ENCODE measurements at regions not wholly inside any gene's neighbourhood (a gene's known extent, or its start where the extent isn't known, plus 50 kb on each side); places are given as distances from the start of the nearest gene placed in this dataset.

DNA sequence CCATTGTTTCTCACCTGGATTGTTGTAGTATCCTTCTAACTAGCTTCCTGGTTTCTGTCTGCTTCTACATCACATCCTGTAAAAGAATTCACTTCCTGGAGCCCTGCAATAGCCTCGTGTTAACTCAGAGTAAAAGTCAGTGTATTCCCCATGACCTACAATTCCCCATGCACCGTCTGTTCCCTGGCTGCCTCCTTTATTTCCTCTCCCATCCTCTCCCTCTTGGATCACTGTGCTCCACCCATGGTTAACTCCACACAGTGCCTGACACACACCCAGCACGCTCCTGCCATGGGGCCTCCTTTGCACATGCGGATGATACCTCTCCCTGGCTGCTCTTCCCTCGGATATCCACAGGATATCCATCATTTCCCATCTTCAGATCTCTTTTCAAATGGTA is 301.4 kb upstream of the IRX3 start:
- no peaks in the 10 kb centered on the region for H3K4me1 ChIP-seq (ENCODE audit: control insufficient read depth in 2 of 2, insufficient read depth in 2 of 2, low read length in 2 of 2)
- H3K27ac ChIP-seq (ENCODE audit: low read depth in 2 of 2, low read length in 2 of 2), result no peak overlapping the region
- no peaks in the 10 kb centered on the region for H3K36me3 ChIP-seq (ENCODE audit: control insufficient read depth in 2 of 2, insufficient read depth in 2 of 2, low read length in 2 of 2)
- no peaks in the 10 kb centered on the region for H3K9me3 ChIP-seq (ENCODE audit: control insufficient read depth in 2 of 2, low read length in 2 of 2)
- no peak overlapping the region for H3K9ac ChIP-seq (ENCODE audit: low read depth in 1 of 2, low read length in 2 of 2)
- H3K4me3 ChIP-seq (ENCODE audit: low read length in 2 of 2), result no peak overlapping the region
- no peaks in the 10 kb centered on the region for H3K27me3 ChIP-seq (ENCODE audit: control insufficient read depth in 2 of 2, insufficient read depth in 2 of 2, low read length in 2 of 2)

DNA sequence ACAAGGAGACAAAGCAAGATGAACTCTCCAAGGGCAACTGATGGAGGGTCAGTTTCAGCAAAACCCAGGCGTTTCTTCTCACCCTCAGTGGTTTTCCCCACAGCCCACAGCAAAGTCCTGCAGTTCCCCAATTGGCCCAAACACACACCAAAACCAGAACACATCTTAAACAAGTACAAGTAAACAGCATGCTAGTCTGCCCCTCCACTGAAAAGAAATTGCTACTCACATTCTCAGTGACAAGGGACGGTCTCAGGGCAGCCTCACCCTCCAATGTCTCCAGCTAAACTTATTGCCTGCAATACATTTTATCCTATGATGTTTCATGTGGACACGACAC is 300.6 kb upstream of the IRX3 start:
- no peak overlapping the region for H3K4me3 ChIP-seq (ENCODE audit: low read length in 2 of 2)
- H3K36me3 ChIP-seq (ENCODE audit: control insufficient read depth in 2 of 2, insufficient read depth in 2 of 2, low read length in 2 of 2), result no peaks in the 10 kb centered on the region
- no peaks in the 10 kb centered on the region for H3K4me1 ChIP-seq (ENCODE audit: control insufficient read depth in 2 of 2, insufficient read depth in 2 of 2, low read length in 2 of 2)
- H3K27ac ChIP-seq (ENCODE audit: low read depth in 2 of 2, low read length in 2 of 2), result no peak overlapping the region
- no peaks in the 10 kb centered on the region for H3K9me3 ChIP-seq (ENCODE audit: control insufficient read depth in 2 of 2, low read length in 2 of 2)
- H3K27me3 ChIP-seq (ENCODE audit: control insufficient read depth in 2 of 2, insufficient read depth in 2 of 2, low read length in 2 of 2), result no peaks in the 10 kb centered on the region
- no peak overlapping the region for H3K9ac ChIP-seq (ENCODE audit: low read depth in 1 of 2, low read length in 2 of 2)

DNA sequence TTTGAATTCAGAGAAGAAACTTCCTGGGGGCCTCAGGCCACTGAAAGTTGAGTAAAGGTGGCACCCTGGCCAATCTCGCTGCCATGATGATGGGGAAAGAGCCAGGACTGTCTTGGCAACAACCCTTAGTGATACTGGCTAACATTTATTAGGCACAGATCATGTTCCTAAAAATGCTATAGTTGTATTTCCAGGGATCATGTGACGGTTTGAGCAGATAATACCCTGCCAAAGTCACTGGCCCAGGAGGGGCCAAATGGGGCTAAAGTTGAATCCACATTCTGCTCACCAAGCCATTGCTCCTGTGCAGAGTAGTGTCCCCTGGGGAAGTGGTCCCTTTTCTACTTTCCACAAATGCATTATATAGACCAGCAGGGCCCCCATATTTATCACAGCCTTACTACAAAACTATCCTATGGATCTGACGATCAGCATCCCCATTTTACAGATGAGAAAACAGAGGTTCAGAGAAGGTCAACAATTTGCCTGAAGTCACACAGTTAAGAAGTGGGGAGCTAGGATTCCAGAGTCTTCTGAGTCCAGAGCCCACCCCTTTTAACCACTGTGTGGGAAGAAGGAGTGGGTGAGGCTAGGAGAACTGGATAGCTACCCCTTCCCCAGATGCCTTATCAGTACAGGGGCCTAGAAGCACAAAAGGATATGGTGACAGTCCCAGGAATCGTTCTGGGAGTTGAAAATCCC is 300.0 kb upstream of the IRX3 start:
- Histone ChIP-seq H3K27me3 (ENCODE audit: control insufficient read depth in 2 of 2, insufficient read depth in 2 of 2, low read length in 2 of 2) (no peaks in the 10 kb centered on the region), H3K4me3 (ENCODE audit: low read length in 2 of 2) (no peak overlapping the region), H3K4me1 (ENCODE audit: control insufficient read depth in 2 of 2, insufficient read depth in 2 of 2, low read length in 2 of 2) (no peaks in the 10 kb centered on the region), H3K27ac (ENCODE audit: low read depth in 2 of 2, low read length in 2 of 2) (no peak overlapping the region), H3K36me3 (ENCODE audit: control insufficient read depth in 2 of 2, insufficient read depth in 2 of 2, low read length in 2 of 2) (no peaks in the 10 kb centered on the region), H3K9me3 (ENCODE audit: control insufficient read depth in 2 of 2, low read length in 2 of 2) (no peaks in the 10 kb centered on the region), H3K9ac (ENCODE audit: low read depth in 1 of 2, low read length in 2 of 2) (no peak overlapping the region)

DNA sequence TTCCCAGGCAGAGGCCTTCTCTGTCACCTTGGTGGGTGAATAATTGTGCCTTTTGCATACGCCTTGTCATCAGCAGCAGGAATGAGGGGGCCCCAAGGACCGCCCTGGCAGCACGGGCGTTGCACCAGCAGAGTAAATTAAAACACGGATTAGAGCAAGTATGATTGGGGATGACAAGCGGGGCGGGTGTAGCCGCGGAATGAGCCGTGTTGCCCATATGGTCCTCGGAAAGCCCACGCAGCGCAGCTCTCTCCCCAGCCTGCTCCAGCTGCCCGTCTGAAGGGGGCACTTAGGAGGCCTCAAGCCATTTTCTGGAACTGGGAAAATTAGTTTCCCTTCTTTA is 299.4 kb upstream of the IRX3 start:
- H3K36me3 ChIP-seq (ENCODE audit: control insufficient read depth in 2 of 2, insufficient read depth in 2 of 2, low read length in 2 of 2), result no peaks in the 10 kb centered on the region
- H3K4me1 ChIP-seq (ENCODE audit: control insufficient read depth in 2 of 2, insufficient read depth in 2 of 2, low read length in 2 of 2), result no peaks in the 10 kb centered on the region
- no peaks in the 10 kb centered on the region for H3K9me3 ChIP-seq (ENCODE audit: control insufficient read depth in 2 of 2, low read length in 2 of 2)
- H3K27me3 ChIP-seq (ENCODE audit: control insufficient read depth in 2 of 2, insufficient read depth in 2 of 2, low read length in 2 of 2), result no peaks in the 10 kb centered on the region
- H3K9ac ChIP-seq (ENCODE audit: low read depth in 1 of 2, low read length in 2 of 2), result no peak overlapping the region
- no peak overlapping the region for H3K4me3 ChIP-seq (ENCODE audit: low read length in 2 of 2)
- H3K27ac ChIP-seq (ENCODE audit: low read depth in 2 of 2, low read length in 2 of 2), result no peak overlapping the region

DNA sequence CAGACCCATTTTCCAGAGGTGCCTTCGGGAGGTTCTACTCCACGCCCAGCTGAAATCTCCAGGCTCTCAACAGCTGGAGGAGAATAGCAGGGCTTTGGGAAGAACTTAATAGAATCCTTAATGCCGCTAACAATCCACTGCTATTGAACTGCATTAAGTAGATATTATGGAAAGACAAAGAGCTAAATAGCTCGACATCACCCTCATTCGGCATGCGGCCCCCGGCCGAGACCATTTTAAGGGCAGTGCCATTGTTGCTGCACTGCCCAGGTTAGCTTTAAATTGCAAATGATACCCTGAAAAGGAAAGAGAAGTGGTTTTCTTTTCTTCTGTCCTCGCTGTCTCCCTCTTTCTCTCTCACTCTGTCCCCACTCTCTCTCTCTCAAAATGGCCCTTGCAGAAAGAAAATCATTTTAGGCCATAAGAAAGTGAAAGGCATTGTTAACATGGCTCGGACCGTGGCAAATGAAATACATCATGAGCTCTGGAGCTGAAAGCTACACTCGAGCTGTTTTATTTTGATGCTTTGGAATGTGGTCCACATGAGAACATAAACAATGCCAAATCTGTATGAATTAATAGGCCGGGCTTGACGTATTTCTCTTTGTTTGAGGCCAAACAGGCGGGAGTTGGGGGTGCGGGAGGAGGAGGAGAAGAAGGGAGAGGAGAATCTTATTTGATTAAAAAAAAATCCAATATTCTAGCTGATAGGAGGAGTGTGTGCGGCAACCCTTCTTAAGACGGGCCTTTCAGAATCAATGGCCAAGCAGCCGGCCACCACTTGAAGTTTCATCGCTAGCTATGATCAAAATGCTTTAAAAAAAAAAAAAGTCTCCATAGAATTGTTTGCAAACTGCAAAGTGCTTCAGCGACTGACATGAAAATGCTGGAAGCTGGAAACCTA is 298.8 kb upstream of the IRX3 start:
- no peaks in the 10 kb centered on the region for H3K4me1 ChIP-seq (ENCODE audit: control insufficient read depth in 2 of 2, insufficient read depth in 2 of 2, low read length in 2 of 2)
- no peaks in the 10 kb centered on the region for H3K9me3 ChIP-seq (ENCODE audit: control insufficient read depth in 2 of 2, low read length in 2 of 2)
- H3K9ac ChIP-seq (ENCODE audit: low read depth in 1 of 2, low read length in 2 of 2), result no peak overlapping the region
- H3K27ac ChIP-seq (ENCODE audit: low read depth in 2 of 2, low read length in 2 of 2), result no peak overlapping the region
- H3K27me3 ChIP-seq (ENCODE audit: control insufficient read depth in 2 of 2, insufficient read depth in 2 of 2, low read length in 2 of 2), result no peaks in the 10 kb centered on the region
- no peak overlapping the region for H3K4me3 ChIP-seq (ENCODE audit: low read length in 2 of 2)
- no peaks in the 10 kb centered on the region for H3K36me3 ChIP-seq (ENCODE audit: control insufficient read depth in 2 of 2, insufficient read depth in 2 of 2, low read length in 2 of 2)

DNA sequence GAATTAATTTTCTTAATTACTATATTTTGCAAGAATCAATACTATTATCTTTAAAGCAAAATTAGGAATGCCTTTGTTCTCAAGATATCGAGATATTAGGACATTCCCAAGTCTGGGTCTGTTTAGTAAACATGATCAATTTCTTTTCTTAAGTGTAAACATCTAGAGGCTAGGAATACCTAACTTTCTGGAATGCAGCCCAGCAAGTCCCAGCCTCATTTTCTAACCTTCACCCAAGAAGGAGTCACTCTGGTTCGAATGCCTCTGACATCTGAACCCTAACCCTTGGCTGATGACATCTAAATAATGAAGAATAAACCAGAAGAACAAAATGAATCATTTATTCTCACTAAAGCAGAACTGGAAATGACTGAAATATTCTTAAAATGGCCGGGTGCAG is 297.5 kb upstream of the IRX3 start:
- no peaks in the 10 kb centered on the region for H3K4me1 ChIP-seq (ENCODE audit: control insufficient read depth in 2 of 2, insufficient read depth in 2 of 2, low read length in 2 of 2)
- no peak overlapping the region for H3K9ac ChIP-seq (ENCODE audit: low read depth in 1 of 2, low read length in 2 of 2)
- H3K9me3 ChIP-seq (ENCODE audit: control insufficient read depth in 2 of 2, low read length in 2 of 2), result no peaks in the 10 kb centered on the region
- H3K36me3 ChIP-seq (ENCODE audit: control insufficient read depth in 2 of 2, insufficient read depth in 2 of 2, low read length in 2 of 2), result no peaks in the 10 kb centered on the region
- no peak overlapping the region for H3K27ac ChIP-seq (ENCODE audit: low read depth in 2 of 2, low read length in 2 of 2)
- no peak overlapping the region for H3K4me3 ChIP-seq (ENCODE audit: low read length in 2 of 2)
- H3K27me3 ChIP-seq (ENCODE audit: control insufficient read depth in 2 of 2, insufficient read depth in 2 of 2, low read length in 2 of 2), result no peaks in the 10 kb centered on the region

DNA sequence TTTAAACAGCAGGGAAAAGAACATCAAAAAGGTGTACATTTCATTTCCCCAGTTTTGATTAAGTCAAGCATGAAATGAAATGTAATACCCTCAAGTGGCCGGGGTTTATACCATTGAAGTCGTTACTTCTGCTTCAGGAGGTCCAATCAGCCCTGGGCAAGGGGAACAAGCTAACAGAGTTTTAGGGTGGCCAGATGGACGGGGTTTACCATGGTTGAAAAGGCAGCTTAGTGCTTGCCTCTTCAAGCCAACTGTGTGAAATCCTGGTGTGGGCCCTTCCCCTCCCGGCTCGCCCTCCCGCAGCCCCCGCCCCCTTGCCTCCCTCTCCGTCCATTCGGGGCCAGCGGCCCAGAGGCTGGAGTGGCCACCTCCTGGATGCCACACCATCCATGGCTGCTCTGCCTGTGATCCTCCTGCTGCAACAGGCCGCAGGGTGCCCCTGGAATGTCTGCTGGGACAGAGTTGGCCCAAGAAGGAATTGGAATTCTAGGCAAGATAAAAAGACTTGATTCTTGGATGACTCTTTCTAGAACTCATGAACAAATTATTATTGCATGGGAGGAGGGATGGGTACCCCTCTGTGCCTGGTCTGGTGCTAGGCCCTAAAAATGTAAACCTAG is 296.2 kb upstream of the IRX3 start:
- no peak overlapping the region for H3K9ac ChIP-seq (ENCODE audit: low read depth in 1 of 2, low read length in 2 of 2)
- H3K27me3 ChIP-seq (ENCODE audit: control insufficient read depth in 2 of 2, insufficient read depth in 2 of 2, low read length in 2 of 2), result no peaks in the 10 kb centered on the region
- no peak overlapping the region for H3K27ac ChIP-seq (ENCODE audit: low read depth in 2 of 2, low read length in 2 of 2)
- H3K9me3 ChIP-seq (ENCODE audit: control insufficient read depth in 2 of 2, low read length in 2 of 2), result no peaks in the 10 kb centered on the region
- no peak overlapping the region for H3K4me3 ChIP-seq (ENCODE audit: low read length in 2 of 2)
- no peaks in the 10 kb centered on the region for H3K4me1 ChIP-seq (ENCODE audit: control insufficient read depth in 2 of 2, insufficient read depth in 2 of 2, low read length in 2 of 2)
- H3K36me3 ChIP-seq (ENCODE audit: control insufficient read depth in 2 of 2, insufficient read depth in 2 of 2, low read length in 2 of 2), result no peaks in the 10 kb centered on the region

DNA sequence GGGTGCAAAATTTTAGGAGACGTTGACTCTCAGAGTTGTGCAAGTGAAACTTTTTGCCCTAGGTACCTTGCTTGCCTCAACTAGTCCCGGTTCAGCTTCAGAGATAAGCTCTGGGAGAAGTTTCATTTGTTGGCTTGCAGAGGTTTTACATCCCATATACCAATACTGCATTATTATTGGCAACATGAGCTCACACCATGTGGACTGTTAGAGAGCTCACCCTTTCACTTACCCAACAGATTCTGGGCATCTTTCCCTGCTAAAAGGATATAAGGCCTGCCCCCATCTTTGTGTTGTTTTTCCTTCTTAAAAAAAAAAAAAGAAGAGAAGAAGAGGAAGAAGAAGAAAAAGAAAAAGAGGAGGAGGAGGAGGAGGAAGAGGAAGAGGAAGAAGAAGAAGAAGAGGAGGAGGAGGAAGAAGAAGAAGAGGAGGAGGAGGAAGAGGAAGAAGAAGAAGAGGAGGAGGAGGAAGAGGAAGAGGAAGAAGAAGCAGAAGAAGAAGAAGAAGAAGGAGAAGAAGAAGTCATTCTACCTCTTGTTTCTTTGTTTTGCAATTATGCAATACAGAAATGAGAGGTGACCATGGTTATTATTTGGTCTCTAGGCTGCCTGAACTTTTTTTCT is 292.6 kb upstream of the IRX3 start:
- Histone ChIP-seq H3K27me3 (ENCODE audit: control insufficient read depth in 2 of 2, insufficient read depth in 2 of 2, low read length in 2 of 2) (no peaks in the 10 kb centered on the region), H3K27ac (ENCODE audit: low read depth in 2 of 2, low read length in 2 of 2) (no peak overlapping the region), H3K36me3 (ENCODE audit: control insufficient read depth in 2 of 2, insufficient read depth in 2 of 2, low read length in 2 of 2) (no peaks in the 10 kb centered on the region), H3K9me3 (ENCODE audit: control insufficient read depth in 2 of 2, low read length in 2 of 2) (no peaks in the 10 kb centered on the region), H3K4me1 (ENCODE audit: control insufficient read depth in 2 of 2, insufficient read depth in 2 of 2, low read length in 2 of 2) (no peaks in the 10 kb centered on the region), H3K9ac (ENCODE audit: low read depth in 1 of 2, low read length in 2 of 2) (no peak overlapping the region), H3K4me3 (ENCODE audit: low read length in 2 of 2) (no peak overlapping the region)

DNA sequence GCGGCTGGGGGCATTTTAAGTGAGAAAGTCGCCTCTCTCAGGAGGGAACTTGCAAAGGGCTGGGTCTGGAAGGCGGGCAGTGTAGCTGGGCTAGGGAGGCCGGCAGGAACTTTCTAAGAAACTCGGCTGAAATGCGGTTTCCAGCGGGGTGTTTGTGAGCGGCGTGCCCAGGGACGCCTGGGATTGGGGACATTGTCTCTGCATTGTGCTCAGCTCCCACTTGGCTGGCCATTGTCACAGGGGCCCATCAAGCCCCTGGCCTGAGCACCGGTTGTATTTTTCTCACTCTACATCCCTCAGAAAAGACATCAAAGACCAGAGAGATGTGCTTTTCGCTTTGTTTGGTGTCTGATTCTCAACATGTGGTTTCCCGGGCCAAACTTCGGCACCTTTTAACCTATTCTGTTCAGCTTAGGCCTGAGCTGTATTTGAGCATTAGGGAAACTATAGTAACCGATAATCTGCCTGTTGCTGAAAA is 291.1 kb upstream of the IRX3 start:
- Histone ChIP-seq H3K4me1 (ENCODE audit: control insufficient read depth in 2 of 2, insufficient read depth in 2 of 2, low read length in 2 of 2) (no peaks in the 10 kb centered on the region), H3K9ac (ENCODE audit: low read depth in 1 of 2, low read length in 2 of 2) (no peak overlapping the region), H3K36me3 (ENCODE audit: control insufficient read depth in 2 of 2, insufficient read depth in 2 of 2, low read length in 2 of 2) (no peaks in the 10 kb centered on the region), H3K4me3 (ENCODE audit: low read length in 2 of 2) (no peak overlapping the region), H3K27ac (ENCODE audit: low read depth in 2 of 2, low read length in 2 of 2) (no peak overlapping the region), H3K27me3 (ENCODE audit: control insufficient read depth in 2 of 2, insufficient read depth in 2 of 2, low read length in 2 of 2) (no peaks in the 10 kb centered on the region), H3K9me3 (ENCODE audit: control insufficient read depth in 2 of 2, low read length in 2 of 2) (no peaks in the 10 kb centered on the region)

DNA sequence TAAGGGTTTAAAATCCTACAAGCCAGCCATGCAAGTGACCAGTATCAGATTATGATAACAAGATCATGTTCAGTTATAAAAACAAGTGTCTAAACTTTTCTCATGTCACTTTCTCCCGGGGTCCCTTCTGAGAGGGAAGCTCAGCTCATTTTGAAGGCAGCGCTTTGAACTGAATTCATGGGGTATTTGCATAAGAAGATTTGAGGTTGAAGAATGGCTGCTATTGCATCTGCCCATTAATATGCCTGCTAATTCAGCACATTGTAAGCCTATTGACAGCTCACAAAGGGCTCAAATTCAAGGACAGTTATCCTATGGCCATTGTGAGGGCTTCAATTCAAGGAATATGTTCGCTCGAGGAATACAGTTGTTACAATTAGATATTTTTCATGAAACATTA is 290.2 kb upstream of the IRX3 start:
- Histone ChIP-seq H3K4me3 (ENCODE audit: low read length in 2 of 2) (no peak overlapping the region), H3K27ac (ENCODE audit: low read depth in 2 of 2, low read length in 2 of 2) (no peak overlapping the region), H3K9me3 (ENCODE audit: control insufficient read depth in 2 of 2, low read length in 2 of 2) (no peaks in the 10 kb centered on the region), H3K9ac (ENCODE audit: low read depth in 1 of 2, low read length in 2 of 2) (no peak overlapping the region), H3K27me3 (ENCODE audit: control insufficient read depth in 2 of 2, insufficient read depth in 2 of 2, low read length in 2 of 2) (no peaks in the 10 kb centered on the region), H3K36me3 (ENCODE audit: control insufficient read depth in 2 of 2, insufficient read depth in 2 of 2, low read length in 2 of 2) (no peaks in the 10 kb centered on the region), H3K4me1 (ENCODE audit: control insufficient read depth in 2 of 2, insufficient read depth in 2 of 2, low read length in 2 of 2) (no peaks in the 10 kb centered on the region)
